CD4-positive, alpha-beta memory T cell (primary cell): ENCODE measurements at regions not wholly inside any gene's neighbourhood (a gene's known extent, or its start where the extent isn't known, plus 50 kb on each side); places are given as distances from the start of the nearest gene placed in this dataset.

ENCODE experiments used
- CTCF ChIA-PET: fragments of 350-600 bp; sonication (Branson Sonifier 250); formaldehyde crosslinking; loops from one replicate; lab custom pipeline; 2021; ENCODE audit warnings: inconsistent platforms; ENCODE audit not compliant: partially characterized antibody; lab: Charles Lee
- POLR2A ChIA-PET: fragments of 350-600 bp; sonication (Branson Sonifier 250); formaldehyde crosslinking; loops from one replicate; lab custom pipeline; 2021; ENCODE audit not compliant: partially characterized antibody; lab: Charles Lee
- DNase-seq, 5 donors: peaks; one replicate each; pipeline versions ENCODE4 v3.0.0 to v3.0.0-alpha.2; 2020 to 2022; ENCODE audit warnings: mixed read lengths in 1 of 5
- H3K27ac ChIP-seq: one replicate; pipeline ENCODE4 v1.7.0; 2013; ENCODE audit warnings: low read depth, low read length
- H3K27me3 ChIP-seq: 2 replicates; pipeline ENCODE4 v1.7.0; 2013; ENCODE audit warnings: mild to moderate bottlenecking, low read length, moderate library complexity; ENCODE audit not compliant: insufficient read depth
- H3K36me3 ChIP-seq: 2 replicates; pipeline ENCODE4 v1.7.0; 2013; ENCODE audit warnings: mild to moderate bottlenecking, low read length, moderate library complexity; ENCODE audit not compliant: insufficient read depth
- H3K4me1 ChIP-seq: 2 replicates; pipeline ENCODE4 v1.7.0; 2013; ENCODE audit warnings: mild to moderate bottlenecking, low read length, moderate library complexity; ENCODE audit not compliant: insufficient read depth
- H3K4me3 ChIP-seq, 2 donors: one replicate each; pipeline ENCODE4 v1.7.0; 2013; ENCODE audit warnings: low read length in 2 of 2, mild to moderate bottlenecking in 1 of 2
- H3K9me3 ChIP-seq, 2 donors: one replicate each; pipeline ENCODE4 v1.7.0; 2013; ENCODE audit warnings: low read length in 2 of 2, control low read depth in 1 of 2; ENCODE audit not compliant: control insufficient read depth in 1 of 2
- H3K27ac Mint-ChIP-seq, 7 donors: one replicate each; pipeline ENCODE4 v1.8.0; 2020 to 2021; ENCODE audit warnings: mixed read lengths in 7 of 7, mild to moderate bottlenecking in 6 of 7, inconsistent platforms in 3 of 7, moderate library complexity in 3 of 7
- H3K27me3 Mint-ChIP-seq, 2 donors: one replicate each; pipeline ENCODE4 v1.8.0; 2020 to 2021; ENCODE audit warnings: mixed read lengths in 2 of 2
- H3K36me3 Mint-ChIP-seq, 2 donors: one replicate each; pipeline ENCODE4 v1.8.0; 2020 to 2021; ENCODE audit warnings: mixed read lengths in 2 of 2, inconsistent platforms in 1 of 2, mild to moderate bottlenecking in 1 of 2
- H3K4me1 Mint-ChIP-seq, 4 donors: one replicate each; pipeline ENCODE4 v1.8.0; 2020 to 2021; ENCODE audit warnings: mixed read lengths in 4 of 4, mild to moderate bottlenecking in 1 of 4
- H3K4me3 Mint-ChIP-seq, 8 donors: one replicate each; pipeline ENCODE4 v1.8.0; 2020 to 2021; ENCODE audit warnings: mixed read lengths in 8 of 8, mild to moderate bottlenecking in 7 of 8, moderate library complexity in 6 of 8, inconsistent platforms in 3 of 8
- H3K9me3 Mint-ChIP-seq, 8 donors: one replicate each; pipeline ENCODE4 v1.8.0; 2020 to 2021; ENCODE audit warnings: mixed read lengths in 8 of 8, mild to moderate bottlenecking in 5 of 8, inconsistent platforms in 3 of 8, moderate library complexity in 1 of 8
- intact Hi-C: fragments of 100-400 bp; cut with micrococcal nuclease; formaldehyde crosslinking; loops from one replicate; pipeline ENCODE4 v1.15.1; 2023

DNA sequence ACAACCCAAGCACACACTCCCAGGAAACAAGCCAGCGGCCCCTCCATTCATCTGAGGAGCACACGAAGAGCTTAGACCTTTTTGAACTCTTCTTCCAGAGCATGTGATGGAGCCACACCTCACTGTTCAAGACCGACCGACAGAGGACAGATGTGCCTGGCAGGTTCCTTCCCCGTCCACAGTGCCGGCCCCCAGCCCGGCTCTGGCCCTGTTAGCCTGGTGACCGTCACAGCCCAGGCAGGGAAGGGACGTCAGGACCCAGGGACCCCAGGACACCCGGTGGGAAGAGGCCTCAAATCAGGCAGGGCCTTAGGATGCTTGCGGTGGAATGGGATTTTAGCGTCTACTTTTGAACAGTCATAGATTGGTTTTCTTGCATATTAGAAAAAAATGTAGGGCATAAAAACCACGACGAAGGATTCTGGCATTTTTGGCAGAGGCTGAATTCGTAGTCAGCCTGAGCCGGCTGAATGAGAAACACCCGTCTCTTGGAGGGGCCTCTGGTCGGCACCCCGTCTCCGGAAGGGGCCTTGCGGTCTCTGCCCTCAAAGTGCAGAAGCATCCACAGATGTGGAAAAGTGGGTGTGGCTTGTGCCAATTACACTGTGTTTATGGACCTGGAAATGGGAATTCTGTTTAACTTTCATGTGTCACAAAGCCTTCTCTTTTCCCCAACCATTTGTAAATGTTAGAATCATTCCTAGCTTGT is 79.3 kb downstream of the SIK1 start:
- Mint-ChIP-seq H3K4me1 (peaks cover 0 to 3% (median 0%) of the 10 kb centered on the region in 4 donors), H3K36me3 (no peaks in the 10 kb centered on the region), H3K27me3 (no peaks in the 10 kb centered on the region), H3K9me3 (no peaks in the 10 kb centered on the region), H3K4me3 (no peak overlapping the region), H3K27ac (peak overlapping the region in 1 of 7 donors; percentile 58)
- Histone ChIP-seq H3K9me3 (no peaks in the 10 kb centered on the region), H3K27me3 (no peaks in the 10 kb centered on the region), H3K36me3 (no peaks in the 10 kb centered on the region), H3K4me3 (no peak overlapping the region), H3K4me1 (no peaks in the 10 kb centered on the region), H3K27ac (no peak overlapping the region)
- intact Hi-C loops, result no loop called here
- ChIA-PET POLR2A (no interaction called here), CTCF (no interaction called here)
- DNase-seq, result no peak

- H3K27me3 ChIP-seq, result no peaks in the 10 kb centered on the region
- H3K4me1 Mint-ChIP-seq, result no peaks in the 10 kb centered on the region
- intact Hi-C loops, result no loop called here
- no peak overlapping the region for H3K4me3 ChIP-seq
- no peaks in the 10 kb centered on the region for H3K9me3 ChIP-seq
- no peaks in the 10 kb centered on the region for H3K4me1 ChIP-seq
- H3K36me3 ChIP-seq, result no peaks in the 10 kb centered on the region
- H3K9me3 Mint-ChIP-seq, result no peaks in the 10 kb centered on the region
- H3K27ac ChIP-seq, result no peak overlapping the region
- no peak overlapping the region for H3K4me3 Mint-ChIP-seq
- H3K27ac Mint-ChIP-seq, result peak overlapping the region in 1 of 7 donors; percentile 37
- H3K36me3 Mint-ChIP-seq, result no peaks in the 10 kb centered on the region
- no peaks in the 10 kb centered on the region for H3K27me3 Mint-ChIP-seq
- ChIA-PET CTCF (no interaction called here), POLR2A (no interaction called here)
- no peak for DNase-seq
These were observed 80.4 kb downstream of the SIK1 start for GRCh38 chr21:43346551-43346950.

GRCh38 chr21:43345746-43346409 is 81.1 kb downstream of the SIK1 start:
- Histone ChIP-seq H3K36me3 (no peaks in the 10 kb centered on the region), H3K4me3 (no peak overlapping the region), H3K4me1 (no peaks in the 10 kb centered on the region), H3K27me3 (no peaks in the 10 kb centered on the region), H3K9me3 (no peaks in the 10 kb centered on the region), H3K27ac (no peak overlapping the region)
- Mint-ChIP-seq H3K36me3 (no peaks in the 10 kb centered on the region), H3K27me3 (no peaks in the 10 kb centered on the region), H3K4me3 (no peak overlapping the region), H3K27ac (no peak overlapping the region), H3K4me1 (no peaks in the 10 kb centered on the region), H3K9me3 (no peaks in the 10 kb centered on the region)
- ChIA-PET POLR2A (no interaction called here), CTCF (no interaction called here)
- intact Hi-C loops, result no loop called here
- no peak for DNase-seq

GRCh38 chr21:43345046-43345745 is 81.7 kb downstream of the SIK1 start:
- H3K9me3 ChIP-seq, result no peaks in the 10 kb centered on the region
- Mint-ChIP-seq H3K9me3 (no peaks in the 10 kb centered on the region), H3K4me1 (no peaks in the 10 kb centered on the region), H3K4me3 (no peak overlapping the region), H3K27me3 (no peaks in the 10 kb centered on the region), H3K27ac (peak overlapping the region in 1 of 7 donors; percentile 30), H3K36me3 (no peaks in the 10 kb centered on the region)
- H3K27ac ChIP-seq, result no peak overlapping the region
- H3K27me3 ChIP-seq, result no peaks in the 10 kb centered on the region
- ChIA-PET CTCF (no interaction called here), POLR2A (no interaction called here)
- intact Hi-C loops, result no loop called here
- DNase-seq, result no peak
- H3K4me3 ChIP-seq, result no peak overlapping the region
- H3K36me3 ChIP-seq, result no peaks in the 10 kb centered on the region
- no peaks in the 10 kb centered on the region for H3K4me1 ChIP-seq

GRCh38 chr21:43343992-43344886 is 82.7 kb downstream of the SIK1 start:
- no peak overlapping the region for H3K4me3 Mint-ChIP-seq
- no peaks in the 10 kb centered on the region for H3K27me3 Mint-ChIP-seq
- ChIA-PET CTCF (no interaction called here), POLR2A (no interaction called here)
- Histone ChIP-seq H3K4me3 (no peak overlapping the region), H3K4me1 (no peaks in the 10 kb centered on the region), H3K9me3 (no peaks in the 10 kb centered on the region), H3K27ac (no peak overlapping the region), H3K36me3 (no peaks in the 10 kb centered on the region), H3K27me3 (no peaks in the 10 kb centered on the region)
- H3K9me3 Mint-ChIP-seq, result no peaks in the 10 kb centered on the region
- no peaks in the 10 kb centered on the region for H3K36me3 Mint-ChIP-seq
- intact Hi-C loops, result no loop called here
- no peak overlapping the region for H3K27ac Mint-ChIP-seq
- no peak for DNase-seq
- H3K4me1 Mint-ChIP-seq, result no peaks in the 10 kb centered on the region

DNA sequence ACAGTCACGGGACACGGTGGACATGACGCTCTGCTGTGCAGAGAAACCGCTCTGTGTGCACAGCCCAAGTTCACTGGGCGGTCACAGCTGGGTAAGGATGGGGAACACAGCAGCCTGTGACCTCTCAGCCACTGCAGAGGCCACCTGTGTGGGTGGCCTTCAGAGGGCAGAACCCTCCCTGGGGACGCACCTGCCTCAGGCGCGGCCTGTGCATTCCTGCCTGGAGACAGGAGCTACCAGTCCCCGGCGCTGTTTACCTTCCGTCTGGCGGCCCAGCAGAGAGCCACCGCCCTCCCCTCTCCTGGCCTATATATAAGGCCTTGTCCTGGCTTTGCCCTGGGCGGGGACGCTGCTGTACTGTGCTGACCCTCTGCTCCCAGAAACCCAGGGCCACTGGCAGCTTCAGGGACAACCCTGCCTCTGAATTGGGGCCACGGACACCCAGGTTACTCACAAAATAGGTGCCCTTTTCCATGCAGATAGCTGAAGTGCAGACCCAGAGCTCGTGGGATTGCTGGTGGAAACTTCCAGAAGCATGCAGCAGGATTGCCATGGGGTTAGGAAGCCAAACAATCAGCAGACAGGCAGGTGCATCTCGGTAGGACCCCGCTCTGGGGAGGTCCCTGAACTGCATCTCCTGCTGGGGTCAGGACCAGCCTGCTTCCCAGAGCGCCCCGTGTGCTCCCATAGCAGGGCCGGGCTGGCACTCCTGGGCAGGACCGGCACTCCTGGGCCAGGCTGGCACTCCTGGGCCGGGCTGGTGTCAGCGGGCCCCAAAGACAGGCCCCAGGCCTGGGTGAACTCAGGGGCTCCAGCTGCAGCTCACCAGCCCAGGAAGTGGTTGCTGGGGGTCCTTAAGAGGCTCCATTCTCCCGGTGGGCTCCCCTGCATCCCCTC is 83.6 kb downstream of the SIK1 start:
- Mint-ChIP-seq H3K4me3 (no peak overlapping the region), H3K27me3 (peaks cover 0 to 2% of the 10 kb centered on the region in 2 donors), H3K36me3 (no peaks in the 10 kb centered on the region), H3K27ac (no peak overlapping the region), H3K9me3 (no peaks in the 10 kb centered on the region), H3K4me1 (no peaks in the 10 kb centered on the region)
- CTCF ChIA-PET, result no interaction called here
- H3K9me3 ChIP-seq, result no peaks in the 10 kb centered on the region
- no peaks in the 10 kb centered on the region for H3K4me1 ChIP-seq
- intact Hi-C loops, result no loop called here
- H3K27me3 ChIP-seq, result no peaks in the 10 kb centered on the region
- DNase-seq, result no peak
- POLR2A ChIA-PET, result no interaction called here
- no peak overlapping the region for H3K4me3 ChIP-seq
- no peak overlapping the region for H3K27ac ChIP-seq
- no peaks in the 10 kb centered on the region for H3K36me3 ChIP-seq
